ENCODE measurements at regions not wholly inside any gene's neighbourhood (a gene's known extent, or its start where the extent isn't known, plus 50 kb on each side); places are given as distances from the start of the nearest gene placed in this dataset.

GRCh38 chrX:17922303-17922702 lies 61.2 kb upstream of the RAI2 start:
- no CpG with 5 or more reads among the region's 5 CpGs for WGBS, 2 experiments (ENCODE audit: extremely low coverage in 2 of 2, insufficient read length in 1 of 2)
- H2BK5ac ChIP-seq (ENCODE audit: low read depth, low read length, poor library complexity, severe bottlenecking), result no peak overlapping the region
- no peaks in the 10 kb centered on the region for H4K20me1 ChIP-seq (ENCODE audit: insufficient read depth, low read length)
- H4K91ac ChIP-seq (ENCODE audit: insufficient read depth, low read depth, low read length), result no peak overlapping the region
- DNase-seq (no peak), ATAC-seq (ENCODE audit: low read depth) (no peak)
- no peaks in the 10 kb centered on the region for H3K36me3 ChIP-seq (ENCODE audit: control insufficient read depth, insufficient read depth, low read length)
- no peak overlapping the region for H4K8ac ChIP-seq (ENCODE audit: low read depth in 2 of 2, low read length in 2 of 2)
- H4K5ac ChIP-seq (ENCODE audit: low read depth, low read length), result no peak overlapping the region
- dilution Hi-C loops (cut with HindIII; ENCODE audit: low sequenced_read_pairs, unreplicated experiment), result no loop called here
- H3K4me3 ChIP-seq (ENCODE audit: insufficient read depth, low read depth, low read length), result no peak overlapping the region
- H3K14ac ChIP-seq (replicated peaks; ENCODE audit: low read depth, low read length), result no peak overlapping the region
- no peak overlapping the region for H3K23ac ChIP-seq (ENCODE audit: low read depth, low read length)
- intact Hi-C loops (cut with micrococcal nuclease), result no loop called here
- H3K4me2 ChIP-seq (ENCODE audit: low read depth, low read length), result no peak overlapping the region
- no peak overlapping the region for H3K56ac ChIP-seq (ENCODE audit: extremely low read depth, insufficient read depth, low read length)
- no TSS peak for BruUV-seq (replicated peaks)
- no peak overlapping the region for H3K9ac ChIP-seq (ENCODE audit: low read depth, low read length)
- CTCF ChIA-PET, result no interaction called here
- H2AK5ac ChIP-seq (ENCODE audit: low read depth, low read length), result no peak overlapping the region
- POLR2A ChIA-PET (ENCODE audit: unreplicated experiment), result no interaction called here
- no peak overlapping the region for H2AFZ ChIP-seq (replicated peaks; ENCODE audit: low read length, poor library complexity)
- no peak overlapping the region for H3K27ac ChIP-seq (ENCODE audit: insufficient read depth, low read length)
- no peaks in the 10 kb centered on the region for H3K9me3 ChIP-seq (ENCODE audit: control insufficient read depth, insufficient read depth, low read length)
- H2AK9ac ChIP-seq (replicated peaks; ENCODE audit: low read depth, low read length, poor library complexity), result no peak overlapping the region
- H3K27me3 ChIP-seq (ENCODE audit: control insufficient read depth, insufficient read depth, low read length), result no peaks in the 10 kb centered on the region
- no peak overlapping the region for H2BK15ac ChIP-seq (ENCODE audit: low read depth, low read length)
- H3K4me1 ChIP-seq (ENCODE audit: control insufficient read depth, insufficient read depth, low read length), result no peaks in the 10 kb centered on the region
- H3K79me1 ChIP-seq (ENCODE audit: low read depth in 1 of 2, low read length in 2 of 2), result no peaks in the 10 kb centered on the region
- TF ChIP-seq NFE2L2 (IDR thresholded peaks at IDR 0.05; ENCODE audit: low read depth, low read length) (no peak), CTCF (conservative IDR thresholded peaks at IDR 0.05; ENCODE audit: low read depth, low read length) (no peak), RFX5 (IDR thresholded peaks at IDR 0.05; ENCODE audit: low read depth, low read length) (no peak), RAD21 (IDR thresholded peaks at IDR 0.05; ENCODE audit: low read length) (no peak), RCOR1 (IDR thresholded peaks at IDR 0.05; ENCODE audit: insufficient replicate concordance, low read length) (no peak), FOS (IDR thresholded peaks at IDR 0.05; ENCODE audit: low read depth, low read length) (no peak), MAFK (IDR thresholded peaks at IDR 0.05; ENCODE audit: low read depth, low read length) (no peak), MXI1 (IDR thresholded peaks at IDR 0.05; ENCODE audit: borderline replicate concordance, low read depth, low read length) (no peak), USF2 (IDR thresholded peaks at IDR 0.05; ENCODE audit: low read depth, low read length) (no peak), MAZ (IDR thresholded peaks at IDR 0.05; ENCODE audit: borderline replicate concordance, low read depth, low read length) (no peak), ELK1 (IDR thresholded peaks at IDR 0.05; ENCODE audit: borderline replicate concordance, low read depth, low read length) (no peak), POLR2A (IDR thresholded peaks at IDR 0.05; ENCODE audit: low read depth, low read length) (no peak), BHLHE40 (IDR thresholded peaks at IDR 0.05; ENCODE audit: low read depth, low read length) (no peak), SMC3 (IDR thresholded peaks at IDR 0.05; ENCODE audit: low read depth, low read length) (no peak), CHD1 (IDR thresholded peaks at IDR 0.05; ENCODE audit: low read depth, low read length) (no peak), CEBPB (IDR thresholded peaks at IDR 0.05; ENCODE audit: low read depth, low read length) (no peak)
- H3K4ac ChIP-seq (ENCODE audit: low read depth, low read length), result no peak overlapping the region
- no peak overlapping the region for H2BK120ac ChIP-seq (ENCODE audit: low read depth, low read length)
- H3K9me1 ChIP-seq (ENCODE audit: insufficient read depth, low read length), result no peaks in the 10 kb centered on the region
- H3K18ac ChIP-seq (ENCODE audit: low read depth, low read length), result no peak overlapping the region
- H2BK20ac ChIP-seq (ENCODE audit: low read depth, low read length), result no peak overlapping the region
- in situ Hi-C loops (cut with MboI; ENCODE audit: low sequenced_read_pairs), result no loop called here

Measured in IMR-90 (cell line).